H9 (cell line): ENCODE measurements at regions not wholly inside any gene's neighbourhood (a gene's known extent, or its start where the extent isn't known, plus 50 kb on each side); places are given as distances from the start of the nearest gene placed in this dataset.

ENCODE experiments used
- DNase-seq: peaks from one replicate; pipeline ENCODE4 v3.0.0-alpha.2; 2017
- H2AFZ ChIP-seq: one replicate; pipeline ENCODE4 v1.6.1; 2013; ENCODE audit warnings: mild to moderate bottlenecking, low read length, control low read depth, moderate library complexity
- H2AK5ac ChIP-seq: 2 replicates; pipeline ENCODE4 v1.6.1; 2013; ENCODE audit warnings: low read length, control low read depth, mixed read lengths; ENCODE audit not compliant: insufficient read length
- H2BK120ac ChIP-seq: one replicate; pipeline ENCODE4 v1.6.1; 2013; ENCODE audit warnings: low read depth, mild to moderate bottlenecking, low read length, control low read depth, inconsistent platforms; ENCODE audit not compliant: poor library complexity, severe bottlenecking
- H2BK12ac ChIP-seq: 2 replicates; pipeline ENCODE4 v1.6.1; 2013; ENCODE audit warnings: low read length, control low read depth, mixed read lengths, low read depth; ENCODE audit not compliant: insufficient read length
- H2BK15ac ChIP-seq: 2 replicates; pipeline ENCODE4 v1.6.1; 2013; ENCODE audit warnings: low read depth, low read length, control low read depth
- H2BK20ac ChIP-seq: one replicate; pipeline ENCODE4 v1.6.1; 2013; ENCODE audit warnings: low read depth, mild to moderate bottlenecking, low read length, control low read depth, inconsistent platforms; ENCODE audit not compliant: poor library complexity, severe bottlenecking
- H2BK5ac ChIP-seq: 2 replicates; pipeline ENCODE4 v1.6.1; 2013; ENCODE audit warnings: low read length, control low read depth, mixed read lengths; ENCODE audit not compliant: insufficient read length
- H3K14ac ChIP-seq: 2 replicates; pipeline ENCODE4 v1.6.1; 2013; ENCODE audit warnings: low read length, control low read depth; ENCODE audit not compliant: insufficient read depth
- H3K18ac ChIP-seq: 2 replicates; pipeline ENCODE4 v1.6.1; 2013; ENCODE audit warnings: low read depth, mild to moderate bottlenecking, mixed read lengths, low read length, control low read depth; ENCODE audit not compliant: insufficient read length
- H3K23ac ChIP-seq: 2 replicates; pipeline ENCODE4 v1.6.1; 2013; ENCODE audit warnings: low read length, control low read depth, mixed read lengths, low read depth; ENCODE audit not compliant: insufficient read length
- H3K23me2 ChIP-seq: 2 replicates; pipeline ENCODE4 v1.6.1; 2013; ENCODE audit warnings: low read depth, mild to moderate bottlenecking, mixed read lengths, low read length, control low read depth; ENCODE audit not compliant: insufficient read length, poor library complexity, severe bottlenecking
- H3K27ac ChIP-seq: 2 replicates; pipeline ENCODE4 v1.5.1; 2013; ENCODE audit warnings: low read length, control low read depth, mixed read lengths, low read depth; ENCODE audit not compliant: insufficient read length
- H3K27me3 ChIP-seq: 2 replicates; pipeline ENCODE4 v1.6.1; 2013; ENCODE audit warnings: low read length, control low read depth, inconsistent platforms; ENCODE audit not compliant: insufficient read depth
- H3K4ac ChIP-seq: 2 replicates; pipeline ENCODE4 v1.6.1; 2013; ENCODE audit warnings: low read depth, mild to moderate bottlenecking, control low read depth, inconsistent platforms, low read length, moderate library complexity
- H3K4me1 ChIP-seq: 2 replicates; pipeline ENCODE4 v1.6.1; 2013; ENCODE audit warnings: low read length, control low read depth, inconsistent platforms; ENCODE audit not compliant: insufficient read depth
- H3K4me2 ChIP-seq: 2 replicates; pipeline ENCODE4 v1.6.1; 2013; ENCODE audit warnings: low read length, control low read depth, mixed read lengths; ENCODE audit not compliant: insufficient read length, insufficient read depth
- H3K56ac ChIP-seq: 2 replicates; pipeline ENCODE4 v1.6.1; 2013; ENCODE audit warnings: low read depth, mild to moderate bottlenecking, mixed read lengths, low read length, control low read depth; ENCODE audit not compliant: insufficient read length
- H3K79me1 ChIP-seq: 2 replicates; pipeline ENCODE4 v1.6.1; 2013; ENCODE audit warnings: low read depth, mild to moderate bottlenecking, moderate library complexity, low read length, control low read depth, inconsistent platforms; ENCODE audit not compliant: insufficient read depth, poor library complexity, severe bottlenecking
- H3K79me2 ChIP-seq: 2 replicates; pipeline ENCODE4 v1.6.1; 2013; ENCODE audit warnings: low read length, control low read depth, inconsistent platforms; ENCODE audit not compliant: insufficient read depth
- H3K9ac ChIP-seq: 2 replicates; pipeline ENCODE4 v1.6.1; 2013; ENCODE audit warnings: low read length, control low read depth, mixed read lengths; ENCODE audit not compliant: insufficient read length; ENCODE audit errors: extremely low read depth
- H3K9me3 ChIP-seq: one replicate; pipeline ENCODE4 v1.6.1; 2013; ENCODE audit warnings: low read depth, low read length, inconsistent platforms; ENCODE audit not compliant: control insufficient read depth
- H3T11ph ChIP-seq: one replicate; pipeline ENCODE4 v1.6.1; 2013; ENCODE audit warnings: mild to moderate bottlenecking, low read length, control low read depth, inconsistent platforms
- H4K20me1 ChIP-seq: one replicate; pipeline ENCODE4 v1.6.1; 2013; ENCODE audit not compliant: control insufficient read depth, insufficient read length, insufficient read depth
- H4K5ac ChIP-seq: 2 replicates; pipeline ENCODE4 v1.6.1; 2013; ENCODE audit warnings: low read depth, mild to moderate bottlenecking, mixed read lengths, low read length, control low read depth; ENCODE audit not compliant: insufficient read length
- H4K8ac ChIP-seq: replicated peaks from 2 replicates; pipeline ENCODE4 v1.6.1; 2013; ENCODE audit warnings: low read length, control low read depth, mixed read lengths, low read depth; ENCODE audit not compliant: insufficient read length
- H4K91ac ChIP-seq: 2 replicates; pipeline ENCODE4 v1.6.1; 2013; ENCODE audit warnings: low read depth, mild to moderate bottlenecking, moderate library complexity, mixed read lengths, low read length, control low read depth; ENCODE audit not compliant: insufficient read length
- H3K27ac Mint-ChIP-seq, 3 experiments: 2 replicates in 2 of 3; 3 replicates in 1 of 3; pipeline ENCODE4 v1.8.0; 2020 to 2021; ENCODE audit warnings: mixed read lengths in 3 of 3, mild to moderate bottlenecking in 1 of 3, moderate library complexity in 1 of 3
- H3K27me3 Mint-ChIP-seq: 2 replicates; pipeline ENCODE4 v1.8.0; 2021; ENCODE audit warnings: low read depth, mild to moderate bottlenecking, moderate library complexity, mixed read lengths
- H3K36me3 Mint-ChIP-seq, 3 experiments: 2 replicates in 2 of 3; 3 replicates in 1 of 3; pipeline ENCODE4 v1.8.0; 2020 to 2021; ENCODE audit warnings: low read depth in 3 of 3, mixed read lengths in 3 of 3; ENCODE audit not compliant: insufficient read depth in 1 of 3
- H3K4me1 Mint-ChIP-seq, 2 experiments: 2 replicates each; pipeline ENCODE4 v1.8.0; 2020; ENCODE audit warnings: mixed read lengths in 2 of 2
- H3K4me3 Mint-ChIP-seq, 2 experiments: 2 replicates in 1 of 2; 3 replicates in 1 of 2; pipeline ENCODE4 v1.8.0; 2020 to 2021; ENCODE audit warnings: mild to moderate bottlenecking in 2 of 2, mixed read lengths in 2 of 2, moderate library complexity in 1 of 2
- H3K9me3 Mint-ChIP-seq, 2 experiments: 2 replicates in 1 of 2; 3 replicates in 1 of 2; pipeline ENCODE4 v1.8.0; 2020; ENCODE audit warnings: mild to moderate bottlenecking in 2 of 2, mixed read lengths in 2 of 2, moderate library complexity in 1 of 2
- TF ChIP-seq, protein P1 (sequence below): fragments of 200-600 bp; sonication (generic); conservative IDR thresholded peaks from 3 replicates; pipeline ENCODE4 v1.8.0; 2021; ENCODE audit warnings: antibody characterized with exemption, mild to moderate bottlenecking

DNA sequence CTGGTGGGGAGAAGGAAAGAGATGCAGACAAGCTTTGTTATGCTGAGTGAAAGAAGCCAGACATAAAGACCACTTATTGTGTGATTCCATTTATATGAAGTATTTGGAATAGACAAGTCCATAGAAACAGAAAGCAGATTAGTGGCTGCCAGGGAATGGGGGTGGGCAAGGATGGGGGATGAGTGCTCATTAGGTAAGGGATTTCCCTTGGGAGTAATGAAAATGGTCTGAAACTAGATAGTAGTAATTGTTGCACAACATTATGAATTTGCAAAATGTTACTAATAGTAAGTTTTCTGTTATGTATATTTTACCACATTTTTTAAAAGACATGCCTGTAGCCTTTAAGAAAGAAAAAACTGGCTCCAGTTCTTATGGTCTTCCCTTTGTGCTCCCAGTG lies 154.9 kb downstream of the LNPK start:
- H3K27ac Mint-ChIP-seq, result no peak overlapping the region
- Histone ChIP-seq H4K8ac (no peak overlapping the region), H3K79me1 (no peaks in the 10 kb centered on the region), H4K20me1 (no peaks in the 10 kb centered on the region), H3K23me2 (no peaks in the 10 kb centered on the region), H3K14ac (no peak overlapping the region), H2BK20ac (no peak overlapping the region), H3K79me2 (no peaks in the 10 kb centered on the region), H3K9me3 (no peaks in the 10 kb centered on the region), H3K4me2 (no peak overlapping the region), H2AFZ (no peak overlapping the region), H2BK120ac (no peak overlapping the region), H3K27ac (no peak overlapping the region), H3K27me3 (no peaks in the 10 kb centered on the region), H2BK15ac (no peak overlapping the region), H3K4me1 (peaks cover 9% of the 10 kb centered on the region), H4K91ac (peak overlapping the region; percentile 69), H3K4ac (no peak overlapping the region), H4K5ac (no peak overlapping the region), H3K18ac (no peak overlapping the region), H3K23ac (no peak overlapping the region), H2AK5ac (no peak overlapping the region), H3T11ph (no peak overlapping the region), H2BK12ac (no peak overlapping the region), H3K9ac (no peak overlapping the region), H3K56ac (no peak overlapping the region), H2BK5ac (no peak overlapping the region)
- peaks cover 0 to 7% of the 10 kb centered on the region in 2 experiments; a peak in 1 of 5 replicates for H3K9me3 Mint-ChIP-seq
- no peak for DNase-seq
- H3K4me1 Mint-ChIP-seq, result peaks cover 38 to 47% of the 10 kb centered on the region in 2 experiments
- H3K36me3 Mint-ChIP-seq, result no peaks in the 10 kb centered on the region
- TF ChIP-seq, protein P1, sequence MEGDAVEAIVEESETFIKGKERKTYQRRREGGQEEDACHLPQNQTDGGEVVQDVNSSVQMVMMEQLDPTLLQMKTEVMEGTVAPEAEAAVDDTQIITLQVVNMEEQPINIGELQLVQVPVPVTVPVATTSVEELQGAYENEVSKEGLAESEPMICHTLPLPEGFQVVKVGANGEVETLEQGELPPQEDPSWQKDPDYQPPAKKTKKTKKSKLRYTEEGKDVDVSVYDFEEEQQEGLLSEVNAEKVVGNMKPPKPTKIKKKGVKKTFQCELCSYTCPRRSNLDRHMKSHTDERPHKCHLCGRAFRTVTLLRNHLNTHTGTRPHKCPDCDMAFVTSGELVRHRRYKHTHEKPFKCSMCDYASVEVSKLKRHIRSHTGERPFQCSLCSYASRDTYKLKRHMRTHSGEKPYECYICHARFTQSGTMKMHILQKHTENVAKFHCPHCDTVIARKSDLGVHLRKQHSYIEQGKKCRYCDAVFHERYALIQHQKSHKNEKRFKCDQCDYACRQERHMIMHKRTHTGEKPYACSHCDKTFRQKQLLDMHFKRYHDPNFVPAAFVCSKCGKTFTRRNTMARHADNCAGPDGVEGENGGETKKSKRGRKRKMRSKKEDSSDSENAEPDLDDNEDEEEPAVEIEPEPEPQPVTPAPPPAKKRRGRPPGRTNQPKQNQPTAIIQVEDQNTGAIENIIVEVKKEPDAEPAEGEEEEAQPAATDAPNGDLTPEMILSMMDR, result no peak
- no peaks in the 10 kb centered on the region for H3K27me3 Mint-ChIP-seq
- H3K4me3 Mint-ChIP-seq, result no peak overlapping the region
